Liver (tissue), 8 donors: ENCODE measurements at regions not wholly inside any gene's neighbourhood (a gene's known extent, or its start where the extent isn't known, plus 50 kb on each side); places are given as distances from the start of the nearest gene placed in this dataset.

Experiments
- DNase-seq: peaks from one replicate; pipeline ENCODE4 v3.0.0-alpha.2; 2017; ENCODE audit warnings: low spot score
- H3K27ac ChIP-seq, 2 donors: one replicate each; pipeline ENCODE4 v1.7.0; 2013; ENCODE audit warnings: inconsistent platforms in 2 of 2, low read length in 2 of 2, control low read depth in 1 of 2, low read depth in 1 of 2, mild to moderate bottlenecking in 1 of 2
- H3K27me3 ChIP-seq, 4 donors: one replicate each; pipeline versions ENCODE4 v1.6.1 to v1.7.0; 2013; ENCODE audit warnings: low read length in 3 of 4, inconsistent platforms in 1 of 4, mild to moderate bottlenecking in 1 of 4, moderate library complexity in 1 of 4; ENCODE audit not compliant: control insufficient read depth in 4 of 4, insufficient read depth in 4 of 4
- H3K36me3 ChIP-seq, 4 donors: one replicate each; pipeline versions ENCODE4 v1.6.1 to v1.7.0; 2013; ENCODE audit warnings: low read length in 3 of 4, mild to moderate bottlenecking in 3 of 4, low read depth in 1 of 4, moderate library complexity in 1 of 4; ENCODE audit not compliant: control insufficient read depth in 4 of 4, insufficient read depth in 3 of 4
- H3K4me1 ChIP-seq, 4 donors: one replicate each; pipeline versions ENCODE4 v1.6.1 to v1.7.0; 2013; ENCODE audit warnings: low read length in 3 of 4, mild to moderate bottlenecking in 3 of 4, moderate library complexity in 1 of 4; ENCODE audit not compliant: control insufficient read depth in 4 of 4, insufficient read depth in 4 of 4
- H3K4me3 ChIP-seq, 3 donors: one replicate each; pipeline versions ENCODE4 v1.6.1 to v1.7.0; 2013; ENCODE audit warnings: low read length in 3 of 3, control low read depth in 1 of 3, low read depth in 1 of 3, mild to moderate bottlenecking in 1 of 3
- H3K9ac ChIP-seq, 2 donors: one replicate each; pipeline ENCODE4 v1.7.0; 2013; ENCODE audit warnings: low read length in 2 of 2, mild to moderate bottlenecking in 2 of 2, moderate library complexity in 2 of 2, control low read depth in 1 of 2, low read depth in 1 of 2
- H3K9me3 ChIP-seq, 4 donors: one replicate each; pipeline versions ENCODE4 v1.6.1 to v1.7.0; 2013; ENCODE audit warnings: low read length in 3 of 4; ENCODE audit not compliant: control insufficient read depth in 4 of 4
- EGR1 ChIP-seq, 2 donors: IDR thresholded peaks; 2 replicates each; pipeline ENCODE4 v1.6.1; 2016 to 2018; ENCODE audit warnings: antibody characterized with exemption in 2 of 2, low read depth in 2 of 2
- FOXA1 ChIP-seq: IDR thresholded peaks from 2 replicates; pipeline ENCODE4 v1.6.1; 2016; ENCODE audit warnings: antibody characterized with exemption
- FOXA2 ChIP-seq: IDR thresholded peaks from 2 replicates; pipeline ENCODE4 v1.6.1; 2016; ENCODE audit warnings: antibody characterized with exemption
- GABPA ChIP-seq, 2 donors: IDR thresholded peaks in 1 of 2; conservative IDR thresholded peaks in 1 of 2; 2 replicates each; pipeline ENCODE4 v1.6.1; 2016; ENCODE audit warnings: antibody characterized with exemption in 2 of 2, mild to moderate bottlenecking in 1 of 2, moderate library complexity in 1 of 2
- HNF4A ChIP-seq, 2 donors: conservative IDR thresholded peaks; 2 replicates each; pipeline ENCODE4 v1.6.1; 2016; ENCODE audit warnings: antibody characterized with exemption in 2 of 2, mild to moderate bottlenecking in 2 of 2
- HNF4G ChIP-seq: IDR thresholded peaks from 2 replicates; pipeline ENCODE4 v1.6.1; 2016; ENCODE audit warnings: antibody characterized with exemption
- JUND ChIP-seq, 2 donors: IDR thresholded peaks; 2 replicates each; pipeline ENCODE4 v1.6.1; 2016; ENCODE audit warnings: antibody characterized with exemption in 2 of 2
- MAX ChIP-seq: IDR thresholded peaks from 2 replicates; pipeline ENCODE4 v1.6.1; 2016; ENCODE audit warnings: antibody characterized with exemption
- NR2F2 ChIP-seq: IDR thresholded peaks from 2 replicates; pipeline ENCODE4 v1.6.1; 2016; ENCODE audit warnings: antibody characterized with exemption
- RAD21 ChIP-seq, 2 donors: IDR thresholded peaks; 2 replicates each; pipeline ENCODE4 v1.6.1; 2016; ENCODE audit warnings: antibody characterized with exemption in 2 of 2, mild to moderate bottlenecking in 2 of 2
- SP1 ChIP-seq: IDR thresholded peaks from 2 replicates; pipeline ENCODE4 v1.6.1; 2018; ENCODE audit warnings: antibody characterized with exemption, mild to moderate bottlenecking
- TAF1 ChIP-seq: conservative IDR thresholded peaks from 2 replicates; pipeline ENCODE4 v1.6.1; 2016; ENCODE audit warnings: antibody characterized with exemption, mild to moderate bottlenecking
- YY1 ChIP-seq: IDR thresholded peaks from 2 replicates; pipeline ENCODE4 v1.6.1; 2016; ENCODE audit warnings: antibody characterized with exemption, mild to moderate bottlenecking
- ZBTB33 ChIP-seq: IDR thresholded peaks from 2 replicates; pipeline ENCODE4 v1.6.1; 2016; ENCODE audit warnings: antibody characterized with exemption
- WGBS: extraction: QIAGEN DNeasy Blood & Tissue Kit; methylation state at CpG from one replicate; pipeline ENCODE4 v1.1.7; 2013; 5-methylcytosine and 5-hydroxymethylcytosine counted together
- TF ChIP-seq, protein P1 (sequence below): fragments of 150-350 bp; IDR thresholded peaks from 2 replicates; pipeline ENCODE4 v1.5.1; 2017; ENCODE audit warnings: improper control_type of control experiment, low read depth, low read length; ENCODE audit not compliant: missing input control
- TF ChIP-seq, protein P2 (sequence below): IDR thresholded peaks from 2 replicates; pipeline ENCODE4 v1.6.1; 2016; ENCODE audit warnings: antibody characterized with exemption, mild to moderate bottlenecking
- TF ChIP-seq, protein P3 (sequence below): IDR thresholded peaks from 2 replicates; pipeline ENCODE4 v1.6.1; 2016; ENCODE audit warnings: antibody characterized with exemption
- donor health status: healthy.
- donor health status: healthy.
- donor health status: healthy.
- donor health status: healthy.
- donor health status: healthy.

- Histone ChIP-seq H3K9me3 (no peaks in the 10 kb centered on the region), H3K27ac (no peak overlapping the region), H3K27me3 (no peaks in the 10 kb centered on the region), H3K9ac (no peak overlapping the region), H3K4me1 (no peaks in the 10 kb centered on the region), H3K36me3 (no peaks in the 10 kb centered on the region), H3K4me3 (no peak overlapping the region)
- no peak for DNase-seq
- TF ChIP-seq GABPA (IDR thresholded peaks at IDR 0.05 in 1 of 2, conservative IDR thresholded peaks at IDR 0.05 in 1 of 2) (no peak), SP1 (no peak), MAX (no peak), RAD21 (IDR thresholded peaks at IDR 0.05) (no peak), JUND (IDR thresholded peaks at IDR 0.05) (no peak), YY1 (no peak), HNF4A (conservative IDR thresholded peaks at IDR 0.05) (no peak), TAF1 (no peak), FOXA2 (no peak), FOXA1 (no peak), EGR1 (IDR thresholded peaks at IDR 0.05; ENCODE audit: low read depth in 2 of 2) (no peak), NR2F2 (no peak), ZBTB33 (no peak), HNF4G (no peak)
- TF ChIP-seq, protein P1, sequence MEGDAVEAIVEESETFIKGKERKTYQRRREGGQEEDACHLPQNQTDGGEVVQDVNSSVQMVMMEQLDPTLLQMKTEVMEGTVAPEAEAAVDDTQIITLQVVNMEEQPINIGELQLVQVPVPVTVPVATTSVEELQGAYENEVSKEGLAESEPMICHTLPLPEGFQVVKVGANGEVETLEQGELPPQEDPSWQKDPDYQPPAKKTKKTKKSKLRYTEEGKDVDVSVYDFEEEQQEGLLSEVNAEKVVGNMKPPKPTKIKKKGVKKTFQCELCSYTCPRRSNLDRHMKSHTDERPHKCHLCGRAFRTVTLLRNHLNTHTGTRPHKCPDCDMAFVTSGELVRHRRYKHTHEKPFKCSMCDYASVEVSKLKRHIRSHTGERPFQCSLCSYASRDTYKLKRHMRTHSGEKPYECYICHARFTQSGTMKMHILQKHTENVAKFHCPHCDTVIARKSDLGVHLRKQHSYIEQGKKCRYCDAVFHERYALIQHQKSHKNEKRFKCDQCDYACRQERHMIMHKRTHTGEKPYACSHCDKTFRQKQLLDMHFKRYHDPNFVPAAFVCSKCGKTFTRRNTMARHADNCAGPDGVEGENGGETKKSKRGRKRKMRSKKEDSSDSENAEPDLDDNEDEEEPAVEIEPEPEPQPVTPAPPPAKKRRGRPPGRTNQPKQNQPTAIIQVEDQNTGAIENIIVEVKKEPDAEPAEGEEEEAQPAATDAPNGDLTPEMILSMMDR = no peak
- TF ChIP-seq, protein P2, sequence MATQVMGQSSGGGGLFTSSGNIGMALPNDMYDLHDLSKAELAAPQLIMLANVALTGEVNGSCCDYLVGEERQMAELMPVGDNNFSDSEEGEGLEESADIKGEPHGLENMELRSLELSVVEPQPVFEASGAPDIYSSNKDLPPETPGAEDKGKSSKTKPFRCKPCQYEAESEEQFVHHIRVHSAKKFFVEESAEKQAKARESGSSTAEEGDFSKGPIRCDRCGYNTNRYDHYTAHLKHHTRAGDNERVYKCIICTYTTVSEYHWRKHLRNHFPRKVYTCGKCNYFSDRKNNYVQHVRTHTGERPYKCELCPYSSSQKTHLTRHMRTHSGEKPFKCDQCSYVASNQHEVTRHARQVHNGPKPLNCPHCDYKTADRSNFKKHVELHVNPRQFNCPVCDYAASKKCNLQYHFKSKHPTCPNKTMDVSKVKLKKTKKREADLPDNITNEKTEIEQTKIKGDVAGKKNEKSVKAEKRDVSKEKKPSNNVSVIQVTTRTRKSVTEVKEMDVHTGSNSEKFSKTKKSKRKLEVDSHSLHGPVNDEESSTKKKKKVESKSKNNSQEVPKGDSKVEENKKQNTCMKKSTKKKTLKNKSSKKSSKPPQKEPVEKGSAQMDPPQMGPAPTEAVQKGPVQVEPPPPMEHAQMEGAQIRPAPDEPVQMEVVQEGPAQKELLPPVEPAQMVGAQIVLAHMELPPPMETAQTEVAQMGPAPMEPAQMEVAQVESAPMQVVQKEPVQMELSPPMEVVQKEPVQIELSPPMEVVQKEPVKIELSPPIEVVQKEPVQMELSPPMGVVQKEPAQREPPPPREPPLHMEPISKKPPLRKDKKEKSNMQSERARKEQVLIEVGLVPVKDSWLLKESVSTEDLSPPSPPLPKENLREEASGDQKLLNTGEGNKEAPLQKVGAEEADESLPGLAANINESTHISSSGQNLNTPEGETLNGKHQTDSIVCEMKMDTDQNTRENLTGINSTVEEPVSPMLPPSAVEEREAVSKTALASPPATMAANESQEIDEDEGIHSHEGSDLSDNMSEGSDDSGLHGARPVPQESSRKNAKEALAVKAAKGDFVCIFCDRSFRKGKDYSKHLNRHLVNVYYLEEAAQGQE = no peak
- TF ChIP-seq, protein P3, sequence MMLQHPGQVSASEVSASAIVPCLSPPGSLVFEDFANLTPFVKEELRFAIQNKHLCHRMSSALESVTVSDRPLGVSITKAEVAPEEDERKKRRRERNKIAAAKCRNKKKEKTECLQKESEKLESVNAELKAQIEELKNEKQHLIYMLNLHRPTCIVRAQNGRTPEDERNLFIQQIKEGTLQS = no peak
- 65% methylated on average over 11 of the region's 11 CpGs for WGBS
Measured at GRCh38 chr13:21850013-21851006, 179.4 kb downstream of the FGF9 start.
